Colonic mucosa (tissue), 4 donors: ENCODE measurements at regions not wholly inside any gene's neighbourhood (a gene's known extent, or its start where the extent isn't known, plus 50 kb on each side); places are given as distances from the start of the nearest gene placed in this dataset.

Source experiments
- DNase-seq: peaks from one replicate; pipeline ENCODE4 v3.0.0-alpha.2; 2020
- H3K27ac ChIP-seq: fragments of 200-600 bp; one replicate; pipeline ENCODE4 v1.8.0; 2021
- H3K27me3 ChIP-seq: fragments of 200-600 bp; one replicate; pipeline ENCODE4 v1.8.0; 2021
- H3K36me3 ChIP-seq: fragments of 200-600 bp; one replicate; pipeline ENCODE4 v1.8.0; 2021
- H3K4me1 ChIP-seq: fragments of 200-600 bp; one replicate; pipeline ENCODE4 v1.8.0; 2021; ENCODE audit warnings: mild to moderate bottlenecking
- H3K4me3 ChIP-seq: fragments of 200-600 bp; one replicate; pipeline ENCODE4 v1.8.0; 2021
- H3K9ac ChIP-seq, 2 donors: one replicate each; pipeline ENCODE4 v1.7.0; 2013; ENCODE audit warnings: control low read depth in 2 of 2, low read depth in 2 of 2, low read length in 2 of 2
- H3K9me3 ChIP-seq: fragments of 200-600 bp; one replicate; pipeline ENCODE4 v1.8.0; 2021
- CTCF ChIP-seq: fragments of 200-600 bp; IDR thresholded peaks from one replicate; pipeline ENCODE4 v1.8.0; 2022; ENCODE audit warnings: antibody characterized with exemption, mild to moderate bottlenecking
- intact Hi-C: fragments of 100-400 bp; cut with DNase I; formaldehyde crosslinking; loops from one replicate; pipeline ENCODE4 v1.14.1; 2022
- donor health status: healthy.
- donor health status: DM: no; HTN: no; CAD: no.
- donor health status: DM: no; HTN: no; CAD: no.

- intact Hi-C loops: no loop called here
- H3K36me3 ChIP-seq: no peaks in the 10 kb centered on the region
- H3K27me3 ChIP-seq: no peaks in the 10 kb centered on the region
- H3K4me3 ChIP-seq: no peak overlapping the region
- H3K9me3 ChIP-seq: no peaks in the 10 kb centered on the region
- TF ChIP-seq CTCF: no peak
- H3K4me1 ChIP-seq: no peaks in the 10 kb centered on the region
- H3K27ac ChIP-seq: no peak overlapping the region
- DNase-seq: no peak
- no peak overlapping the region for H3K9ac ChIP-seq
Measured at GRCh38 chr19:13646758-13647157, 117.6 kb upstream of the MRI1 start.

GRCh38 chr19:13644645-13645044 is 119.7 kb upstream of the MRI1 start:
- intact Hi-C loops: no loop called here
- no peak overlapping the region for H3K4me3 ChIP-seq
- no peak overlapping the region for H3K27ac ChIP-seq
- no peak for DNase-seq
- no peak for TF ChIP-seq CTCF
- no peaks in the 10 kb centered on the region for H3K36me3 ChIP-seq
- no peak overlapping the region for H3K9ac ChIP-seq
- no peaks in the 10 kb centered on the region for H3K4me1 ChIP-seq
- no peaks in the 10 kb centered on the region for H3K27me3 ChIP-seq
- no peaks in the 10 kb centered on the region for H3K9me3 ChIP-seq

GRCh38 chr19:13640611-13641010 is 123.7 kb upstream of the MRI1 start:
- intact Hi-C loops: no loop called here
- Histone ChIP-seq H3K27ac (no peak overlapping the region), H3K27me3 (no peaks in the 10 kb centered on the region), H3K36me3 (no peaks in the 10 kb centered on the region), H3K4me3 (no peak overlapping the region), H3K9me3 (no peaks in the 10 kb centered on the region), H3K4me1 (no peaks in the 10 kb centered on the region), H3K9ac (no peak overlapping the region)
- no peak for TF ChIP-seq CTCF
- DNase-seq: no peak

- DNase-seq: no peak
- H3K4me1 ChIP-seq: no peaks in the 10 kb centered on the region
- H3K4me3 ChIP-seq: no peak overlapping the region
- H3K9ac ChIP-seq: no peak overlapping the region
- intact Hi-C loops: no loop called here
- no peaks in the 10 kb centered on the region for H3K9me3 ChIP-seq
- TF ChIP-seq CTCF: no peak
- no peak overlapping the region for H3K27ac ChIP-seq
- H3K36me3 ChIP-seq: no peaks in the 10 kb centered on the region
- no peaks in the 10 kb centered on the region for H3K27me3 ChIP-seq
Measured at GRCh38 chr19:13639342-13639929, 124.9 kb upstream of the MRI1 start.

- Histone ChIP-seq H3K36me3 (no peaks in the 10 kb centered on the region), H3K27ac (no peak overlapping the region), H3K9ac (no peak overlapping the region), H3K27me3 (no peaks in the 10 kb centered on the region), H3K9me3 (no peaks in the 10 kb centered on the region), H3K4me1 (no peaks in the 10 kb centered on the region), H3K4me3 (no peak overlapping the region)
- TF ChIP-seq CTCF: no peak
- DNase-seq: no peak
- intact Hi-C loops: no loop called here
Measured at GRCh38 chr19:13637664-13638063, 126.7 kb upstream of the MRI1 start.

GRCh38 chr19:13634658-13635057 is 128.4 kb upstream of the CACNA1A start:
- no peak for DNase-seq
- no peak for TF ChIP-seq CTCF
- no peak overlapping the region for H3K4me3 ChIP-seq
- no peaks in the 10 kb centered on the region for H3K4me1 ChIP-seq
- no peak overlapping the region for H3K9ac ChIP-seq
- H3K27ac ChIP-seq: no peak overlapping the region
- no peaks in the 10 kb centered on the region for H3K36me3 ChIP-seq
- no peaks in the 10 kb centered on the region for H3K9me3 ChIP-seq
- no peaks in the 10 kb centered on the region for H3K27me3 ChIP-seq
- intact Hi-C loops: no loop called here
